Ishikawa (cell line): ENCODE measurements at regions not wholly inside any gene's neighbourhood (a gene's known extent, or its start where the extent isn't known, plus 50 kb on each side); places are given as distances from the start of the nearest gene placed in this dataset.

Source experiments
- FOXM1 ChIP-seq: IDR thresholded peaks from 2 replicates; pipeline ENCODE4 v1.6.1; 2012; ENCODE audit warnings: low read depth, borderline replicate concordance
- RAD21 ChIP-seq: IDR thresholded peaks from 2 replicates; pipeline ENCODE4 v1.6.1; 2012; ENCODE audit warnings: low read depth
- TAF1 ChIP-seq: IDR thresholded peaks from 2 replicates; pipeline ENCODE4 v1.6.1; 2012; ENCODE audit warnings: low read depth, mild to moderate bottlenecking

GRCh38 chr21:22679207-22679606 is 1681.0 kb downstream of the NCAM2 start:
- TF ChIP-seq RAD21 (no peak), TAF1 (no peak), FOXM1 (no peak)
